A673 (cell line): ENCODE measurements at regions not wholly inside any gene's neighbourhood (a gene's known extent, or its start where the extent isn't known, plus 50 kb on each side); places are given as distances from the start of the nearest gene placed in this dataset.

ENCODE experiments used
- BruUV-seq: library from RNA; stranded (reverse); fragments of 400-500 nt; replicated peaks from 2 replicates; lab custom pipeline; 2021; lab: Mats Ljungman, UMichigan
- CTCF ChIA-PET: fragments of 300-600 bp; sonication (Branson Sonifier 250); formaldehyde crosslinking; loops from one replicate; lab custom pipeline; 2022; ENCODE audit warnings: antibody characterized with exemption; lab: Charles Lee
- POLR2A ChIA-PET: fragments of 300-600 bp; sonication (Branson Sonifier 250); formaldehyde crosslinking; loops from one replicate; lab custom pipeline; 2022; ENCODE audit warnings: antibody characterized with exemption; ENCODE audit not compliant: low non-redundant PET; lab: Charles Lee
- DNase-seq: peaks from one replicate; pipeline ENCODE4 v3.0.0-alpha.2; 2015; ENCODE audit warnings: low spot score
- H3K27ac ChIP-seq: fragments of 200-600 bp; sonication (generic); 2 replicates; pipeline ENCODE4 v1.5.1; 2016; ENCODE audit warnings: mixed run types, low read depth, mild to moderate bottlenecking, mixed read lengths, antibody characterized with exemption, low read length; ENCODE audit not compliant: poor library complexity, severe bottlenecking
- H3K27me3 ChIP-seq: fragments of 200-600 bp; sonication (generic); replicated peaks from 2 replicates; pipeline ENCODE4 v1.6.1; 2017; ENCODE audit warnings: mixed run types, low read depth, mild to moderate bottlenecking, mixed read lengths, antibody characterized with exemption, low read length; ENCODE audit not compliant: insufficient read depth, poor library complexity
- H3K36me3 ChIP-seq: fragments of 200-600 bp; sonication (generic); 2 replicates; pipeline ENCODE4 v1.6.1; 2016; ENCODE audit warnings: mixed run types, mild to moderate bottlenecking, mixed read lengths, antibody characterized with exemption, low read length; ENCODE audit not compliant: insufficient read depth, poor library complexity, severe bottlenecking
- H3K4me1 ChIP-seq: fragments of 200-600 bp; sonication (generic); 2 replicates; pipeline ENCODE4 v1.6.1; 2017; ENCODE audit warnings: mixed run types, mild to moderate bottlenecking, mixed read lengths, antibody characterized with exemption, low read length; ENCODE audit not compliant: insufficient read depth, poor library complexity, severe bottlenecking
- H3K4me3 ChIP-seq: fragments of 200-600 bp; sonication (generic); 2 replicates; pipeline ENCODE4 v1.5.1; 2016; ENCODE audit warnings: low read depth, mixed run types, mild to moderate bottlenecking, mixed read lengths, low read length; ENCODE audit not compliant: poor library complexity, severe bottlenecking
- H3K9me3 ChIP-seq: fragments of 200-600 bp; sonication (generic); 2 replicates; pipeline ENCODE4 v1.6.1; 2016; ENCODE audit warnings: mixed run types, low read depth, mild to moderate bottlenecking, mixed read lengths, antibody characterized with exemption, low read length; ENCODE audit not compliant: poor library complexity, severe bottlenecking
- EZH2 ChIP-seq: fragments of 200-600 bp; sonication (generic); IDR thresholded peaks from 2 replicates; pipeline ENCODE4 v1.6.1; 2017; ENCODE audit warnings: borderline replicate concordance, low read depth, mild to moderate bottlenecking, mixed read lengths, antibody characterized with exemption, low read length; ENCODE audit not compliant: poor library complexity, severe bottlenecking
- intact Hi-C: fragments of 100-400 bp; cut with micrococcal nuclease; formaldehyde crosslinking; loops from one replicate; pipeline ENCODE4 v1.10.0; 2022; ENCODE audit not compliant: unreplicated experiment
- TF ChIP-seq, protein P1 (sequence below): fragments of 300-800, 200-600 bp; sonication (generic); conservative IDR thresholded peaks from 2 replicates; pipeline ENCODE4 v1.5.1; 2017; ENCODE audit warnings: low read depth, mild to moderate bottlenecking, antibody characterized with exemption, low read length, moderate library complexity, mixed read lengths

DNA sequence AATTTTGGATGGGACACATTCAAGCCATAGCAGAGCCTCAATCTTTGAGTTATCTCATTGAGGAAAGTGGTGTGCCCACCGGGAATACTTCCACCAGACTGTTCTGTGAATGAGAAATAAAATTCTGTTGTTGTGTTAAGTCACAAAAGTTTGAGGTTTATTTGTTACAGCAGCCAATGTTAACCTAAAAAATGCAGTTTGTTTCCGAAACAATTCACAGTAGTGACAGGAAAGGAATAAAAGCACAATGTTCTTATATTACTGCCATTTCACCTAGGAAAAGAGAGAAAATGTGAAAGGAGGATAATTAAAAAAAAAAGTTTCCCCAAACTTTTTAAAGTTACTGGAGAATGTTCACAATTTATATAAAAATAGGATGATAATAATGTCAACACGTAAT lies 344.6 kb downstream of the CD83 start:
- CTCF ChIA-PET, result no interaction called here
- TF ChIP-seq, protein P1, sequence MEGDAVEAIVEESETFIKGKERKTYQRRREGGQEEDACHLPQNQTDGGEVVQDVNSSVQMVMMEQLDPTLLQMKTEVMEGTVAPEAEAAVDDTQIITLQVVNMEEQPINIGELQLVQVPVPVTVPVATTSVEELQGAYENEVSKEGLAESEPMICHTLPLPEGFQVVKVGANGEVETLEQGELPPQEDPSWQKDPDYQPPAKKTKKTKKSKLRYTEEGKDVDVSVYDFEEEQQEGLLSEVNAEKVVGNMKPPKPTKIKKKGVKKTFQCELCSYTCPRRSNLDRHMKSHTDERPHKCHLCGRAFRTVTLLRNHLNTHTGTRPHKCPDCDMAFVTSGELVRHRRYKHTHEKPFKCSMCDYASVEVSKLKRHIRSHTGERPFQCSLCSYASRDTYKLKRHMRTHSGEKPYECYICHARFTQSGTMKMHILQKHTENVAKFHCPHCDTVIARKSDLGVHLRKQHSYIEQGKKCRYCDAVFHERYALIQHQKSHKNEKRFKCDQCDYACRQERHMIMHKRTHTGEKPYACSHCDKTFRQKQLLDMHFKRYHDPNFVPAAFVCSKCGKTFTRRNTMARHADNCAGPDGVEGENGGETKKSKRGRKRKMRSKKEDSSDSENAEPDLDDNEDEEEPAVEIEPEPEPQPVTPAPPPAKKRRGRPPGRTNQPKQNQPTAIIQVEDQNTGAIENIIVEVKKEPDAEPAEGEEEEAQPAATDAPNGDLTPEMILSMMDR, result no peak
- no peak for TF ChIP-seq EZH2
- DNase-seq, result no peak
- BruUV-seq, result no TSS peak
- Histone ChIP-seq H3K27me3 (no peaks in the 10 kb centered on the region), H3K4me3 (no peak overlapping the region), H3K9me3 (peaks cover 3% of the 10 kb centered on the region), H3K27ac (no peak overlapping the region), H3K4me1 (no peaks in the 10 kb centered on the region), H3K36me3 (no peaks in the 10 kb centered on the region)
- POLR2A ChIA-PET, result no interaction called here
- intact Hi-C loops, result no loop called here

DNA sequence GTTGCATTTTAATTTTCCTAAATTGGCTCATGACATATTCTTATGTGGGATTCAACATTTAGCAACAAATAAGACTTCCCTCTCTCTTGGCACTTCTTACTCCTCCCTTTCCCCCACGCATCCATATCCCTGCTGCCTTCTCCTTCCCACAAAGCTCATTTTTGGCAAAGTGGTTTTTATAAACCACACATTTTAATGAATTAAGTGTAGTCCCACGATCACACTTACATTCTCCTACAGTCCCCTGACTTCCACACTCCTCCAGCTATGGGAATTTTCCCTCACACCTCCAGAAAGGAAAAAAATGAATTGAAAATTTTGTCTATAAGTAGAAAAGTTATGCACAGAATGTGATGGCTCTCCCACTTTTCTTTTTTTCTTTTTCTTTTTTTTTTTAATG lies 345.0 kb downstream of the CD83 start:
- Histone ChIP-seq H3K9me3 (peaks cover 3% of the 10 kb centered on the region), H3K27ac (no peak overlapping the region), H3K4me3 (no peak overlapping the region), H3K4me1 (no peaks in the 10 kb centered on the region), H3K27me3 (no peaks in the 10 kb centered on the region), H3K36me3 (no peaks in the 10 kb centered on the region)
- DNase-seq, result no peak
- intact Hi-C loops, result no loop called here
- POLR2A ChIA-PET, result no interaction called here
- no TSS peak for BruUV-seq
- no peak for TF ChIP-seq EZH2
- TF ChIP-seq, protein P1, result no peak
- CTCF ChIA-PET, result no interaction called here

DNA sequence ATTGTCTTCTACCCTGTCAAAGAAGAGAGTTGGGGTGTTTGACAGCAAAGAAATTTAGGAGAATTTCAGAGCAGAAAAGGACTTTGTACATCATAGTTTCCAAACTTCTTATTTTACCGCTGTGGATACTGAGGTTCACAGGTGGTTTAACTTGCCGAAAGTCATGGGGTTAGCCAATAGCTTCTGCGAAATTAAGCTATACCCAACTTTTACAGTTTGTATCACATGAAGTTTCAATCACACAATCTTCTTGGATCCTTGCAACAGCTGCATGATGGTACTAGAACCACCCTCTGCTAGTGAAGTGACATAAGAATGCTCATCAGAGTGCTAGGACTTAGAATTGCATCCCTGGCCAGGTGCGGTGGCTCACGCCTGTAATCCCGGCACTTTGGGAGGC lies 345.5 kb downstream of the CD83 start:
- intact Hi-C loops, result no loop called here
- CTCF ChIA-PET, result no interaction called here
- BruUV-seq, result no TSS peak
- no peaks in the 10 kb centered on the region for H3K36me3 ChIP-seq
- H3K4me1 ChIP-seq, result no peaks in the 10 kb centered on the region
- H3K27me3 ChIP-seq, result no peaks in the 10 kb centered on the region
- TF ChIP-seq, protein P1, result no peak
- TF ChIP-seq EZH2, result no peak
- H3K27ac ChIP-seq, result no peak overlapping the region
- DNase-seq, result no peak
- no peak overlapping the region for H3K4me3 ChIP-seq
- peaks cover 3% of the 10 kb centered on the region for H3K9me3 ChIP-seq
- POLR2A ChIA-PET, result no interaction called here
